ENCODE measurements at regions not wholly inside any gene's neighbourhood (a gene's known extent, or its start where the extent isn't known, plus 50 kb on each side); places are given as distances from the start of the nearest gene placed in this dataset.
"Not testable (repeated sequence)": the region's sequence is repeated elsewhere in the genome, so short reads cannot be mapped to it uniquely, and the experiment has no call there.

DNA sequence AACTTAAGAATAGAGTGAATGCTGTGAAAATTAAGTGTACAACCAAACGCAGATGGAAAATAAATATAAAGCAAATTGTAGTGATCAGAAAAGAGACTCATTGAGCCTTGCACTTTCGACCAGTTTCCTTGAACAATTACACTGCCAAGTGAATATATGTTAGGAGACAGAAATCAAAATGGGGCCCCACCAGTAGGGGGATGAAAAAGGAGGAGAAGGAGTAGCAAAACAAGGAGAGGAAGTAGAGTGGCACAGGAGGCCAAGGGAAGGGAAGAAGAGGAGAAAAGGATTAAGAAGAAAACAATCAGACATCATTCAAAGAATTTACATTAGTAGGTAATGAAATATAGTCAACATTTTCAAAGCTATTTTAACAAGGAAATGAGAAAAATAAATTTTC is 1770.6 kb downstream of the PLA2G4A start:
- no peak for DNase-seq (ENCODE audit: low spot score)

DNA sequence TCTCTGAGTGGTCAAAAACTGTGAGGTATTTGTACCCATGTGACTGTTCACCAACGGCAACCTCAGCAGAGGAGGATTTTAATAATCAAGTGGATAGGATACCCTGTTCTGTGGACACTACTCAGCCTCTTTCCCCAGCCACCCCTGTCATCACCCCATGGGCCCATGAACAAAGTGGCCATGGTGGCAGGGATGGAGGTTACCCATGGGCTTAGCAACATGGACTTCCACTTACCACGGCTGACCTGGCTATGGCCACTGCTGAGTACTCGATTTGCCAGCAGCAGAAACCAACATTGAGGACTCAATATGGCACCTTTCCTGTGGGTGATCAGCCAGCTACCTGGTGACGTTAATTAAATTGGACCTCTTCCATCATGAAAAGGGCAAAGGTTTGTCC is 1782.7 kb downstream of the PLA2G4A start:
- DNase-seq (ENCODE audit: low spot score) = no peak

DNA sequence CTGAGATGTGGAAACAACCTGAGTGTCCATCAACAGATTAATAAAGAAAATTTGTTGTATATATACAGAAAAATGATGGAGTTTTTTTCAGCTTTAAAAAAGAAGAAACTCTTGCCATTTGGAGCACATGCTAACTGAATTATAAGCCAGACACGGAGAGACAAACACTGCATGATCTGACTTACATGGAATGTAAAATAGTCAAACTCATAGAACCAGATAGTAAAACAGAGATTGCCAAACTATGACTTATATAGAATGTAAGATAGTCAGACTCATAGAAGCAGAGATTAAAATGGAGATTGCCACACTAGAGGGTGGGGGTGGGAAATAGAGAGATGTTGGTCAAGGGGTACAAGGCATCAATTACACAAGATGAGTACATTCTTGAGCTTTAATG is 1786.6 kb downstream of the PLA2G4A start:
- no peak for DNase-seq (ENCODE audit: low spot score)

- no peak for DNase-seq (ENCODE audit: low spot score)
Observed at GRCh38 chr1:188620236-188620635, 1791.5 kb downstream of the PLA2G4A start.

- DNase-seq (ENCODE audit: low spot score) = no peak
Observed at GRCh38 chr1:188641566-188642211, 1812.9 kb downstream of the PLA2G4A start.

- no peak for DNase-seq (ENCODE audit: low spot score)
Observed at GRCh38 chr1:188642704-188643103, 1814.0 kb downstream of the PLA2G4A start.

DNA sequence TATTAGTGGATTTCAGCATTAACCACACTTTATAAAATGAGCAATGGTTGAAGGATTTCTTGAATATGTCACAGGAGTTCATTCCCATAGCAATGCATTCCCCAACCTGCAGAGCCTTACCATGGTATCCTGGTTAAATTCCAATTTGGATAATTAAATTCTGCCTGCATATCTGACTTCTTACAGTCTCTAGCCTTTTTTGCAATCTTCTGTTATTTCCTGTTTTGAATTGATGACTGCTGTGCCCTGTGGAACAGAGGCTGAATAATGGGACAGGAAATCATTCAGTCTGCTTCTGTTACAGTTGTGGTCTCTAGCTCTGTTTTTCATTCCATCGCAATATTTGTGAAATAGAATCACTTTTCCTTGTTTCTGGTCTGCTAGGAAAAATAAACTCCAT is 1823.9 kb downstream of the PLA2G4A start:
- no peak for DNase-seq (ENCODE audit: low spot score)

DNA sequence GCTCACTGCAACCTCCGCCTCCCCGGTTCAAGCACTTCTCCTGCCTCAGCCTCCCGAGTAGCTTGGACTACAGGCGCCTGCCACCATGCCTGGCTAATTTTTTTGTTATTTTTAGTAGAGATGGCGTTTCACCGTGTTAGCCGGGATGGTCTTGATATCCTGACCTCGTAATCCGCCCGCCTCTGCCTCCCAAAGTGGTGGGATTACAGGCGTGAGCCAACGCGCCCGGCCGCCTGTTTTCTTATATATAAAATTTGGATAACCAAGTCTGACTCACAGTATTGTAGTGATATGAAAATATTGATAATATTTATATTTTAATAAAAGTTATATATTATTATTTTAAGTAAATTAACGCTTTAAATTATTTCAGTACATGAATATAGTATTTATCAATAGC is 1821.7 kb downstream of the BRINP3 start:
- DNase-seq (ENCODE audit: low spot score) = not testable (repeated sequence)

GRCh38 chr1:188660572-188660971 is 1817.1 kb downstream of the BRINP3 start:
- DNase-seq (ENCODE audit: low spot score) = no peak

GRCh38 chr1:188665477-188665876 is 1812.2 kb downstream of the BRINP3 start:
- no peak for DNase-seq (ENCODE audit: low spot score)

GRCh38 chr1:188668083-188668482 is 1809.6 kb downstream of the BRINP3 start:
- no peak for DNase-seq (ENCODE audit: low spot score)

GRCh38 chr1:188669728-188670382 is 1807.8 kb downstream of the BRINP3 start:
- DNase-seq (ENCODE audit: low spot score) = no peak

DNA sequence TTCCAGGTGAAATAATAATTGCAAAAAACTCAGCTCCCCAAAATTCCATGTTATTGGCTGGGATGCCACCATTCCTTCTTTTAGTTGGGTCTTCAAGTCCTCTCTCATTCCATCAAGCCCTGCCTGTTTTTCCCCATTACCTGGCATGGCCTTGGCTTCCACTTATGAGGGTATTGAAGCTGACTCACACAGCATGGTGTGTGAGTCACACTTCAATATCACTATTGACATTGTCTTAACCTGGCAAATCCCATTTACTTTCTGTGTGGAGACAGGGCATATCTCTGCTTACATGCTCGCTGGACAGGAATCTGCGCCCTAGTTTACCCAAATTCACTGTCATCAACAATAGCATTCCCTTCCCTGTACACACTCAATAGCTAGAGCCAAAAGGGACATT is 1806.8 kb downstream of the BRINP3 start:
- peak; percentile 51 for DNase-seq (ENCODE audit: low spot score)

GRCh38 chr1:188672153-188672552 is 1805.5 kb downstream of the BRINP3 start:
- DNase-seq (ENCODE audit: low spot score) = no peak

DNA sequence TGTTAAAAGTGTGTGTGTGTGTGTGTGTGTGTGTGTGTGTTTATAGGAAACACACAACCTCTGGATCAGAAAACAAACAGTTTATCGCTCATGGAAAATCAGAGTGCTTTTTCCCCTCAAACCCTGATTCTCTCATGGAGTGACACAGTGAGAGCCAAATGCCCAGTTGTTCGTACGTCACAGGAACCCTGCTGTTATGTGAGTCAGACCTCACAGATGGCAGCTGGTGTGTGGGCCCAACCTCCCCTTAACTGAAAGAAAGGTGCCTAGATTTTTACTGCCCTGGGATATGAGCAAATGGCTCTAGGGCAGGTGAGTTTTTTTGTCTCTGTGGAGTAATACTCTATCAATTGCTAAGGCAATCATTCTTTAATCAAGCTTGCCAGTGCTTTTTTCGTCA is 1788.1 kb downstream of the BRINP3 start:
- DNase-seq (ENCODE audit: low spot score) = no peak

- no peak for DNase-seq (ENCODE audit: low spot score)
Observed at GRCh38 chr1:188700116-188700515, 1777.5 kb downstream of the BRINP3 start.

DNA sequence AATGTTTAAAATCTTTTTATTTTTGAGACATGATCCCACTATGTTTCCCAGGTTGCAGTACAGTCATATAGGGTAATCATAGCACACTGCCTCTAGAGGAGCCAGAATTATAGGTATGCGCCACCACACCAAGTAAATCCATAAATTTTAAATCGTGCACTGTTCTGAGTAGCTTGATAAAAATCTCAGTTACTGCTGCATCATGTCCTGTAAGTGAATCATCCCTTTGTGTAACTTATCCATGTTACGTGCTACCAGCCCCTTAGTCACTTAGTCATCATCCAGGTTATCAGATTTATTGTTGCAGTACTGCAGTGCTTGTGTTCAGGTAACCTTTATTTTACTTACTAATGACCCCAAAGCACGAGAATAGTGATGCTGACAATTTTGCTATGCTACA is 1770.9 kb downstream of the BRINP3 start:
- peak; percentile 74 for DNase-seq (ENCODE audit: low spot score)

GRCh38 chr1:188708795-188709535 is 1768.7 kb downstream of the BRINP3 start:
- peak; percentile 53 for DNase-seq (ENCODE audit: low spot score)

GRCh38 chr1:188715566-188715965 is 1762.1 kb downstream of the BRINP3 start:
- no peak for DNase-seq (ENCODE audit: low spot score)

- no peak for DNase-seq (ENCODE audit: low spot score)
Observed at GRCh38 chr1:188719735-188720134, 1757.9 kb downstream of the BRINP3 start.

- DNase-seq (ENCODE audit: low spot score) = no peak
Observed at GRCh38 chr1:188723332-188724020, 1754.2 kb downstream of the BRINP3 start.

- DNase-seq (ENCODE audit: low spot score) = no peak
Observed at GRCh38 chr1:188729039-188729438, 1748.6 kb downstream of the BRINP3 start.

GRCh38 chr1:188735567-188735966 is 1742.1 kb downstream of the BRINP3 start:
- DNase-seq (ENCODE audit: low spot score) = no peak
